Endodermal cell (in vitro differentiated cells): ENCODE measurements at regions not wholly inside any gene's neighbourhood (a gene's known extent, or its start where the extent isn't known, plus 50 kb on each side); places are given as distances from the start of the nearest gene placed in this dataset.
A peak's percentile ranks its signal among the peaks of the same experiment; 100 is the strongest.

Experiments
- DNase-seq: peaks from one replicate; pipeline ENCODE4 v3.0.0-alpha.2; 2017
- H3K27ac ChIP-seq: 2 replicates; pipeline ENCODE4 v1.5.1; 2013; ENCODE audit warnings: mild to moderate bottlenecking, low read depth, low read length, moderate library complexity
- H3K27me3 ChIP-seq: 2 replicates; pipeline ENCODE4 v1.6.1; 2013; ENCODE audit warnings: mild to moderate bottlenecking, low read length, moderate library complexity; ENCODE audit not compliant: insufficient read depth, control insufficient read depth, poor library complexity, severe bottlenecking
- H3K36me3 ChIP-seq: 2 replicates; pipeline ENCODE4 v1.7.0; 2013; ENCODE audit warnings: mild to moderate bottlenecking, low read length, moderate library complexity; ENCODE audit not compliant: control insufficient read depth, insufficient read depth
- H3K4me1 ChIP-seq: one replicate; pipeline ENCODE4 v1.7.0; 2013; ENCODE audit warnings: low read length; ENCODE audit not compliant: control insufficient read depth, insufficient read depth
- H3K4me3 ChIP-seq: 2 replicates; pipeline ENCODE4 v1.5.1; 2013; ENCODE audit warnings: mild to moderate bottlenecking, low read length, moderate library complexity
- H3K9ac ChIP-seq: 2 replicates; pipeline ENCODE4 v1.6.1; 2013; ENCODE audit warnings: mild to moderate bottlenecking, low read length, moderate library complexity; ENCODE audit not compliant: poor library complexity, severe bottlenecking; ENCODE audit errors: extremely low read depth
- H3K9me3 ChIP-seq: 2 replicates; pipeline ENCODE4 v1.6.1; 2013; ENCODE audit warnings: mild to moderate bottlenecking, low read length, moderate library complexity; ENCODE audit not compliant: control insufficient read depth
- H3K27ac Mint-ChIP-seq: 2 replicates; pipeline ENCODE4 v1.8.0; 2020; ENCODE audit warnings: mixed read lengths
- H3K27me3 Mint-ChIP-seq: 2 replicates; pipeline ENCODE4 v1.8.0; 2021; ENCODE audit warnings: mild to moderate bottlenecking, mixed read lengths; ENCODE audit not compliant: insufficient read depth
- H3K36me3 Mint-ChIP-seq: 2 replicates; pipeline ENCODE4 v1.8.0; 2020; ENCODE audit warnings: low read depth, mixed read lengths
- H3K4me1 Mint-ChIP-seq: 2 replicates; pipeline ENCODE4 v1.8.0; 2020; ENCODE audit warnings: mixed read lengths
- H3K4me3 Mint-ChIP-seq: 2 replicates; pipeline ENCODE4 v1.8.0; 2020; ENCODE audit warnings: mild to moderate bottlenecking, moderate library complexity, mixed read lengths
- H3K9me3 Mint-ChIP-seq: 2 replicates; pipeline ENCODE4 v1.8.0; 2020; ENCODE audit warnings: mild to moderate bottlenecking, mixed read lengths
- WGBS, 2 experiments: methylation state at CpG; one replicate each; pipeline versions ENCODE4 v1.1.5 to v1.1.7; 2013; ENCODE audit warnings: missing lambda C conversion rate in 2 of 2, mixed read lengths in 1 of 2; ENCODE audit not compliant: insufficient coverage in 1 of 2, insufficient read length in 1 of 2; 5-methylcytosine and 5-hydroxymethylcytosine counted together
- TF ChIP-seq, protein P1 (sequence below): fragments of 200-600 bp; sonication (generic); conservative IDR thresholded peaks from 2 replicates; pipeline ENCODE4 v1.5.0; 2021; ENCODE audit warnings: antibody characterized with exemption, mild to moderate bottlenecking

- H3K27me3 ChIP-seq = no peaks in the 10 kb centered on the region
- H3K27ac Mint-ChIP-seq = no peak overlapping the region
- no peaks in the 10 kb centered on the region for H3K9me3 ChIP-seq
- no peaks in the 10 kb centered on the region for H3K36me3 ChIP-seq
- H3K4me3 ChIP-seq = no peak overlapping the region
- peaks cover 19% of the 10 kb centered on the region for H3K27me3 Mint-ChIP-seq
- TF ChIP-seq, protein P1, sequence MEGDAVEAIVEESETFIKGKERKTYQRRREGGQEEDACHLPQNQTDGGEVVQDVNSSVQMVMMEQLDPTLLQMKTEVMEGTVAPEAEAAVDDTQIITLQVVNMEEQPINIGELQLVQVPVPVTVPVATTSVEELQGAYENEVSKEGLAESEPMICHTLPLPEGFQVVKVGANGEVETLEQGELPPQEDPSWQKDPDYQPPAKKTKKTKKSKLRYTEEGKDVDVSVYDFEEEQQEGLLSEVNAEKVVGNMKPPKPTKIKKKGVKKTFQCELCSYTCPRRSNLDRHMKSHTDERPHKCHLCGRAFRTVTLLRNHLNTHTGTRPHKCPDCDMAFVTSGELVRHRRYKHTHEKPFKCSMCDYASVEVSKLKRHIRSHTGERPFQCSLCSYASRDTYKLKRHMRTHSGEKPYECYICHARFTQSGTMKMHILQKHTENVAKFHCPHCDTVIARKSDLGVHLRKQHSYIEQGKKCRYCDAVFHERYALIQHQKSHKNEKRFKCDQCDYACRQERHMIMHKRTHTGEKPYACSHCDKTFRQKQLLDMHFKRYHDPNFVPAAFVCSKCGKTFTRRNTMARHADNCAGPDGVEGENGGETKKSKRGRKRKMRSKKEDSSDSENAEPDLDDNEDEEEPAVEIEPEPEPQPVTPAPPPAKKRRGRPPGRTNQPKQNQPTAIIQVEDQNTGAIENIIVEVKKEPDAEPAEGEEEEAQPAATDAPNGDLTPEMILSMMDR = peak; percentile 73
- H3K27ac ChIP-seq = no peak overlapping the region
- DNase-seq = peak; percentile 47
- H3K9ac ChIP-seq = no peak overlapping the region
- H3K9me3 Mint-ChIP-seq = no peaks in the 10 kb centered on the region
- no peaks in the 10 kb centered on the region for H3K36me3 Mint-ChIP-seq
- WGBS, 2 experiments = 95% methylated on average over 4 of the region's 6 CpGs; no CpG with 5 or more reads in 1 of the 2 experiments
- peaks cover 4% of the 10 kb centered on the region for H3K4me1 ChIP-seq
- H3K4me3 Mint-ChIP-seq = no peak overlapping the region
- H3K4me1 Mint-ChIP-seq = peaks cover 19% of the 10 kb centered on the region
Observed at GRCh38 chrX:113001836-113002235, 161.2 kb upstream of the AMOT start.

DNA sequence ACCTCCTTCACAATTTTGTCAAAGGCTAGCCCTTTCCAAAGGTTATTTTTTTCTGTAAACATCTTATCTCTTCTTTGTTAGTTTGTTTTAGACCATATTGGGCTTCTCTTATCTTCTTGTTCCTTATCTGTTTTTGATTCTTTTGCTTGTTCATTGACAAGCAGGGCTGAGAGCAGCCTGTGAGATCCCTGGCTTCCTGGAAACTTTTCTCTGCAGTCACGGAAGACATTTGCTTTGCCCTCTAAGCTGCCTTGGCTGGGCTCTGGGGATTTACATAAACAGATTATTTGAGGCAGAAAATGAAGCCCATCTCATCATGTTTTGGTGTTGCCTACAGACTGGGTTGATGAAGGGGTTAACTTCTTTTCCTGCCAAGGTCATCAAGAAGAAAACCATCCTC, 157.4 kb upstream of the AMOT start:
- WGBS, 2 experiments = 11% methylated on average over 1 of the region's 1 CpG; no CpG with 5 or more reads in 1 of the 2 experiments
- TF ChIP-seq, protein P1 = no peak
- Histone ChIP-seq H3K27ac (no peak overlapping the region), H3K9me3 (no peaks in the 10 kb centered on the region), H3K4me3 (no peak overlapping the region), H3K36me3 (no peaks in the 10 kb centered on the region), H3K27me3 (no peaks in the 10 kb centered on the region), H3K9ac (no peak overlapping the region), H3K4me1 (peaks cover 4% of the 10 kb centered on the region)
- no peak overlapping the region for H3K4me3 Mint-ChIP-seq
- H3K36me3 Mint-ChIP-seq = no peaks in the 10 kb centered on the region
- H3K9me3 Mint-ChIP-seq = no peaks in the 10 kb centered on the region
- H3K27me3 Mint-ChIP-seq = peaks cover 43% of the 10 kb centered on the region
- peaks cover 34% of the 10 kb centered on the region for H3K4me1 Mint-ChIP-seq
- DNase-seq = peak; percentile 60
- no peak overlapping the region for H3K27ac Mint-ChIP-seq

- DNase-seq = no peak
- H3K27me3 Mint-ChIP-seq = peaks cover 38% of the 10 kb centered on the region
- H3K36me3 Mint-ChIP-seq = no peaks in the 10 kb centered on the region
- no peak overlapping the region for H3K4me3 ChIP-seq
- H3K27me3 ChIP-seq = no peaks in the 10 kb centered on the region
- H3K27ac Mint-ChIP-seq = no peak overlapping the region
- no peaks in the 10 kb centered on the region for H3K9me3 ChIP-seq
- H3K4me3 Mint-ChIP-seq = no peak overlapping the region
- WGBS, 2 experiments = 100% methylated on average over 2 of the region's 2 CpGs; no CpG with 5 or more reads in 1 of the 2 experiments
- no peaks in the 10 kb centered on the region for H3K4me1 ChIP-seq
- H3K4me1 Mint-ChIP-seq = peaks cover 15% of the 10 kb centered on the region
- no peak overlapping the region for H3K27ac ChIP-seq
- TF ChIP-seq, protein P1 = no peak
- no peak overlapping the region for H3K9ac ChIP-seq
- no peaks in the 10 kb centered on the region for H3K36me3 ChIP-seq
- H3K9me3 Mint-ChIP-seq = no peaks in the 10 kb centered on the region
Observed at GRCh38 chrX:112991801-112992200, 151.2 kb upstream of the AMOT start.
